Lower leg skin (tissue), 4 donors: ENCODE measurements at regions not wholly inside any gene's neighbourhood (a gene's known extent, or its start where the extent isn't known, plus 50 kb on each side); places are given as distances from the start of the nearest gene placed in this dataset.

Source experiments
- DNase-seq, 2 donors: peaks; one replicate each; pipeline ENCODE4 v3.0.0-alpha.2; 2019; ENCODE audit warnings: low spot score in 2 of 2
- H3K4me3 ChIP-seq: fragments of 200-600 bp; sonication (generic); 2 replicates; pipeline ENCODE4 v1.5.1; 2017; ENCODE audit warnings: mild to moderate bottlenecking, low read depth; ENCODE audit not compliant: poor library complexity, severe bottlenecking
- CTCF ChIP-seq, 3 donors: fragments of 450-650 bp; IDR thresholded peaks; one replicate each; pipeline ENCODE4 v1.5.1; 2016; ENCODE audit warnings: antibody characterized with exemption in 3 of 3, mild to moderate bottlenecking in 3 of 3, moderate library complexity in 2 of 3
- POLR2A ChIP-seq, 2 donors: fragments of 450-650 bp; IDR thresholded peaks; one replicate each; pipeline ENCODE4 v1.6.1; 2016 to 2017; ENCODE audit warnings: antibody characterized with exemption in 2 of 2, mild to moderate bottlenecking in 1 of 2, moderate library complexity in 1 of 2
- WGBS, 2 donors: methylation state at CpG; one replicate each; pipeline ENCODE4 v1.1.5; 2018; 5-methylcytosine and 5-hydroxymethylcytosine counted together
- intact Hi-C: fragments of 100-400 bp; cut with DNase I; formaldehyde crosslinking; loops from one replicate; pipeline ENCODE4 v1.15.0; 2023; ENCODE audit warnings: low total_unique reads

- intact Hi-C loops, result no loop called here
- no peak for DNase-seq
- no peak overlapping the region for H3K4me3 ChIP-seq
- TF ChIP-seq CTCF (IDR thresholded peaks at IDR 0.05) (no peak), POLR2A (IDR thresholded peaks at IDR 0.05) (no peak)
Measured at GRCh38 chr1:193340331-193340730, 153.9 kb upstream of the B3GALT2 start.

GRCh38 chr1:193339401-193339800 is 153.0 kb upstream of the B3GALT2 start:
- no peak for DNase-seq
- TF ChIP-seq CTCF (IDR thresholded peaks at IDR 0.05), result no peak
- no peak for TF ChIP-seq POLR2A (IDR thresholded peaks at IDR 0.05)
- WGBS, 2 donors, result 87 to 92% methylated on average over 4 of the region's 4 CpGs
- intact Hi-C loops, result no loop called here
- no peak overlapping the region for H3K4me3 ChIP-seq

- intact Hi-C loops, result no loop called here
- no peak for TF ChIP-seq CTCF (IDR thresholded peaks at IDR 0.05)
- TF ChIP-seq POLR2A (IDR thresholded peaks at IDR 0.05), result no peak
- 62 to 67% methylated on average over 2 of the region's 2 CpGs for WGBS, 2 donors
- DNase-seq, result no peak
- H3K4me3 ChIP-seq, result no peak overlapping the region
Measured at GRCh38 chr1:193338194-193338593, 151.8 kb upstream of the B3GALT2 start.

GRCh38 chr1:193335806-193336428 is 149.5 kb upstream of the B3GALT2 start:
- no peak overlapping the region for H3K4me3 ChIP-seq
- intact Hi-C loops, result no loop called here
- TF ChIP-seq CTCF (IDR thresholded peaks at IDR 0.05) (no peak), POLR2A (IDR thresholded peaks at IDR 0.05) (no peak)
- 17 to 23% methylated on average over 1 of the region's 1 CpG for WGBS, 2 donors
- no peak for DNase-seq

- H3K4me3 ChIP-seq, result no peak overlapping the region
- intact Hi-C loops, result no loop called here
- WGBS, 2 donors, result 91 to 94% methylated on average over 3 of the region's 3 CpGs
- TF ChIP-seq POLR2A (IDR thresholded peaks at IDR 0.05) (no peak), CTCF (IDR thresholded peaks at IDR 0.05) (no peak)
- no peak for DNase-seq
Measured at GRCh38 chr1:193333166-193333565, 146.8 kb upstream of the B3GALT2 start.

GRCh38 chr1:193326296-193326695 is 139.9 kb upstream of the B3GALT2 start:
- 89 to 97% methylated on average over 1 of the region's 1 CpG for WGBS, 2 donors
- no peak overlapping the region for H3K4me3 ChIP-seq
- TF ChIP-seq POLR2A (IDR thresholded peaks at IDR 0.05) (no peak), CTCF (IDR thresholded peaks at IDR 0.05) (no peak)
- no peak for DNase-seq
- intact Hi-C loops, result no loop called here
